ENCODE measurements at regions not wholly inside any gene's neighbourhood (a gene's known extent, or its start where the extent isn't known, plus 50 kb on each side); places are given as distances from the start of the nearest gene placed in this dataset.

DNA sequence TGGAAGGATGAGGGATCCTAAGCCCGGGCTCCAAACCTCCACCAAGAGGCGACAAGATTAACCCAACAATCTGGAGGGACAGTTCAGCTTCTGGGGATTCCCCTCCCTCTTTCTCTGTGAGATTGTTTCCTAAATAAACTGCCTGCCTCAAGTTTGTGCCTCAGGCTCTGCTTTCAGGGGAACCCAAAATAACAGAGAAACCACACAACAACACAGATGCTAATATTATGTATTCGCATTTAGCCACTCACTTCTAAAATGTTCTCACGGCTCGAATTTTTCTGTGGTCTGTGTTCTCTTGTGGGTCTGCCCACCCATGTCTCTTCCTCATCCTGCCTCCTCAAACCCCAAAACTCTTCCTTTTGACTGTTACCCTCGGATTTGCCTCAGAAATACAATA is 1381.1 kb upstream of the SLC10A2 start:
- DNase-seq, result no peak

- DNase-seq, result no peak
These were observed 1376.3 kb upstream of the SLC10A2 start for GRCh38 chr13:104442536-104442935.

- DNase-seq, result no peak
These were observed 1370.3 kb upstream of the SLC10A2 start for GRCh38 chr13:104436555-104436954.

GRCh38 chr13:104431895-104432294 is 1365.7 kb upstream of the SLC10A2 start:
- no peak for DNase-seq

DNA sequence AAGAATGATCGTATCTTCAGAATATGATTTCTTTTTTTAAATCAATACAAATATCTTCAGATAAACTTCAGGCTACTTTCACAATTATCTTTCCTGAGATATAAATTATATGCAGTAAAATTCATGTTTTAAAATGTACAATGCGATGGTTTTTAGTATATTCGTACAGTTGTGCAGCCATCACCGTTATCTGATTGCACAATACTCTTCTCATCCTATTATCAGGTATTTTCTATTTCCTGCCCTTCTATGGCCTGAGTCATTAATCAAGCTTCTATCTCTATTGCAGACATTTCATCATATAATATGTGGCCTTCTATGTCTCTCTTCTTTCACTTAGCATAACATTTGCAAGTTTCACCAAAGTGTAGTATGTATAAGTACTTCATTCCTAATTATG is 1360.2 kb upstream of the SLC10A2 start:
- no peak for DNase-seq

DNA sequence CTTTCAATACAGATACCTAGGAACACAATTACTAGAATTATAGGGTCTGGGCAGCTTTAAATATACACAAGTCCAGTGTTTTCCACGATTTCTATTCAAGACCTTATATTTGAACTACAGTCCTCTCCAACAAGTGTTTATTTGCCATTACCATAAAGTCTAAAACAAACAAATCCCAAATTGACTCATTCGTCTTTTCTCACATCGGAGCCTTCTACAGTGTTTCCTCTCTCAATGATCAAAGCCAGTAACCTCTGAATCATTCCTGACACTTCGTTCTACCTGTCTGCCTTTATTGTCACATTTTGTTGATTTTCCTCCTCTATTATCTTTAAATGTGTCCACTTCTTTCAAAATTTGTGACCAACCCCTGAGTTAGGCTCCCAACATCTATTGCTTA is 1356.5 kb upstream of the SLC10A2 start:
- DNase-seq, result no peak

DNA sequence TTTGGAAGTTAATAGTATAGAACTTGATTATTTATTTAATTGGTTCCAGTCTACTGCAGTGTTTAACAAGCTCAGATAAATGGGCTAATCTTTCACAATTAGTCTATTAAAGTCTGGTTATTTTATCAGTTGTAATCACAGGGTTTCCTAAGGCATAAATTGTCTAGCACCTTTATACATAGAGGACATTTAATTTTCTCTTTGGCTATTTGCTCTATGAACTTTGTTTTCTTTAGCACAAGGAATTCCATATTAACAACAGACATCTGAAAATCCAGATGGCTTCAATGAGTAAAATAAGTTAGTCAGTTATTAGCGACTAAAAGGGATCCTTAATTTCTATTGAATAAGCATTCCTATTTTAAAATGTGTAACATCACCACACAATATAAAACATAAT is 1350.8 kb upstream of the SLC10A2 start:
- DNase-seq, result no peak

DNA sequence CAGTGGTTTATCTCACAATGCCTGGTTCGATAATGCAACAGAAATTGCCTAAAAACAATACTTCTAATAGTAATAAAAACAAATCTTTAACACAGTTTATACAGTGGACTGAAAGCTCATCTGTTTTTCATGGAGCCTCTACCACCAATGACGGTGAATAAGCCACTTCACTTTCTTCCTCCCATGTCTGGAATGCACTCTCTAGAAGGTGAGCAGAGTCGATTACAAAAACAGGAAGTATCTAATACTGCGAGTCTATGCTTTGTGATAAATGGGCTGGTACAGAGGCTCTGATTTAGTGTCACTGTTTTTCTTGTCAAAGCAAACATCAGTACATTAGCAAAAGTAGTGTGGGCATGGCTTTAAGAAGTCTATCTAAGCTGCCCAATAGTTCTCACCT is 1348.6 kb upstream of the SLC10A2 start:
- no peak for DNase-seq

GRCh38 chr13:104414181-104414580 is 1348.0 kb upstream of the SLC10A2 start:
- no peak for DNase-seq

DNA sequence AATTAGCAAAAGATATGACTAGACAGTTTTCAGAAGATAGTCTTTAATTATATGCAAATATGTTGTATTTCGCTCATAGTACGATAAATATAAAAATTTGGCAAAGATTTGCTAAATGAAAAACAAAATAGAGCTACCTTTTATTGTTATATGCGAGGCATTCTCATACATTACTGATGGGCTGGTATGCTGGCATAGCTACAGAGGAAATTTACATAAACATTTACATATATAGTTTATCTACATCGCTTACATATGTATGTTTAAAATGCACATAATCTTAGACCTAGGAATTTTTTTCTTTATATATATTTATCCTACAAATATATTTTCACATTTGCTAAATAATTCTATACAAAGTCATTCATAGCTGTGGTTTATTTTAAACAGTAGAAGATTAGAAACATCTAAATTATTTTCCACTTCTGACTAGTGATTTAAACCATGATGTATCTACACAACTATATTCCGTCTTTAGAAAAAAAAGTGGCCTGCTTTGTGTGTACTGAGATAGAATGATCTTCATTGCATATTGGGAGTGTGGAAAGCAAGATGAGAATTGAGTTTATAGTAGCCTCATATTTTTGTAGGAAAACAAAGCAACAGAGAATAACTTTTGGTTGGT is 1345.0 kb upstream of the SLC10A2 start:
- DNase-seq, result no peak

DNA sequence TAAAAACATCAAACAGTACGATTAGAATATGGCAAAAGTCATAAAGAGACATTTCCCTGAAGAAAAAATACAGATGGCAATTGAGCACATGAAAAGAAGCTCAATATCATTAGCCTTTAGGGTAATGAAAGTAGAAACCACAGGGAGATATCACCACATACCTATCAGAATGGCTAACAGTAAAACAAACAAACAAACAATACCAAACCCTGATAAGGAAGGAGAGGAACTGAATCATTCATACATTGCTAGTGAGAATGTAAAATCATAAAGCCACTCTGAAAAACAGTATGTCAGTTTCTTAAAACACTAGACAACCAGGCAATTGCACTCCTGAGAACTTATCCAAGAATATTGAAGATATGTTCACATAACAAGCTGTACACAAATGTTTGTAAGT is 1342.5 kb upstream of the SLC10A2 start:
- DNase-seq, result no peak

GRCh38 chr13:104404325-104404724 is 1338.1 kb upstream of the SLC10A2 start:
- no peak for DNase-seq

DNA sequence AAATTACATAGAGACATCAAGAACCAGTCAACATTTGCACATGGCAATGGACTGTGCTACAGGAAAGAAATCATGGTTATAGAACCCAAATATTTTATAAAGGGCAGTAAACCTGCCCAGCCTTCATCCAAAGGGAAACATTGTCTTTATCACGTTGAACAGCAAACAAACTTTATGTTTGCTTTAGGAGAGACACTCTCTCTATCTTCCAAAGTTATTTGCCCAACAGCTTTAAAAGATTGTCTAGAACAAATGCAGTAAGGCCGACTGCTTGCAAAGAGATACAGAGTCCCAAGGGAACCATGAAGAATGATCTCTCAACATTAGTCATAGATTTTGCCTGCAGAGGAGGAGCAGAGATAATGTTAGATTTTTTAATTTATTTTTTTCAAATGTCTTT is 1323.5 kb upstream of the SLC10A2 start:
- DNase-seq, result no peak

DNA sequence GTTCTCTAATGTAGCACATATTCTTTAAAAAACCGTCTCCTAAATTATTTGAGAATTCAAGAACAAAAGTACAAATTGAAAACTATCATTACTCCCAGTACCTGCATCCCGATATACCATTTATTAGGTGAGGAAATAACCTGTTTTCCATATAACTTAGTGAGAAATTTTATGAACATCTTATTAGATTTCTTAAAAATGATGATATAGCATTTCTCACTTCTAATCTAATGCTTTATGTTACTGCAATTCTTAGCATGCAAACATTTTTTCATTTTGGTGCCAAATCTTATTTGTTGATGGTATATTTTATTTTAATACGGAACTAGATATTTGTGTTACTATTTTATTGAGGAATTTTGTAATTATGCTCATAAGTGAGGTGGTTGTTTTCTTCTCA is 1321.3 kb upstream of the SLC10A2 start:
- DNase-seq, result no peak

DNA sequence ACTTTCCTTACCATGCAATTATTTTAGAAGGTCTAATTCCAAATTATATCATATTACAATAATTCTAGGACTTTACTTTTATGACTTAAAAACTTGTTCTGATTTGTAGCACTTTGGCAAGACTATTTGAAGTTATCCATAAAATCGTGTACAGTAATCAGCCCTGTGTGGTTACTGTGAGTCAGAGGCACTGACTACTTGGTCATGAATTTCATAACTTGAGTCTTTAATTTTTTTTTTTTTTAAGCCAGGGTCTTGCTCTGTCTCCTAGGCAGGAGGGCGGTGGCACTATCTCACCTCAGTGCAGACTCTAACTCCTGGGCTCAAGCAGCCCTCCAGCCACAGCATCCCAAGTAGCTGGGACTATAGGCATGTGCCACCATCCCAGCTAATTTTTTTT is 1319.2 kb upstream of the SLC10A2 start:
- no peak for DNase-seq

- no peak for DNase-seq
These were observed 1316.7 kb upstream of the SLC10A2 start for GRCh38 chr13:104382951-104383350.

DNA sequence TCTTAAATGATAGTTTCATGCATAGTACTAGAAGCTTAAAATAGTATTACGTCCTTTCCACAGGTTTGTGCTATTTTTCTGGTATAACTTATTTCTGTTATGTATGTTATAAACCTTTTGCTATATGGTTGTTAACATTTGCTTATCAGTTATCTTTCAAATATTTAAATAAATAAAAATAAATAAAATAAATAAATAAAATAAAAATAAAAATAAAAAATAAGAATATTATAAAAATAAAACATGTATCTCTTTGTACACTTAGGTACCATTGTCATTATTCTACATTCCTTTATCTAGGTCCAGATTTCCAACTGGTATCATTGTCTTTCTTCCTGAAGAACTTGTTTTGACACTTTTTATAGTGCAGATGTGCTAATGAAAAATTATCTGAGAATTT is 1310.4 kb upstream of the SLC10A2 start:
- DNase-seq, result no peak

DNA sequence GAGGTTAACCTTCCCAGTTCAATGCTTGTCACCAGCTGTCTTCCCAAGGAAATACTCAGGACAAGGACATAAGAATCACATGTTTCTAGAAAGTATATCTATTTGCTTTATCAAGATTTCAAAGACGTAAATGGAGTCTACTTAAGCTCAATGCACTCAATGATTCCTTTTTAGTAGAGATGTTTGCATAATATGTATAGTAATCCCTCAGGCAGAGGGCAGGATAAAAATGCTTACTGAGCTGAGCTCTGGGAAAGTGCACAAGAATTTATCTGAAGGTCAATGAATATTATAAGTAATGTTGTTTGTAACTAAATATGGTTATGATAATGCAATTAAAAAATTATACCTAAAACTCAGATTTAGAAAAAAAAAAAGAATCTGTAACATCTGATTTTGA is 1309.4 kb upstream of the SLC10A2 start:
- no peak for DNase-seq

DNA sequence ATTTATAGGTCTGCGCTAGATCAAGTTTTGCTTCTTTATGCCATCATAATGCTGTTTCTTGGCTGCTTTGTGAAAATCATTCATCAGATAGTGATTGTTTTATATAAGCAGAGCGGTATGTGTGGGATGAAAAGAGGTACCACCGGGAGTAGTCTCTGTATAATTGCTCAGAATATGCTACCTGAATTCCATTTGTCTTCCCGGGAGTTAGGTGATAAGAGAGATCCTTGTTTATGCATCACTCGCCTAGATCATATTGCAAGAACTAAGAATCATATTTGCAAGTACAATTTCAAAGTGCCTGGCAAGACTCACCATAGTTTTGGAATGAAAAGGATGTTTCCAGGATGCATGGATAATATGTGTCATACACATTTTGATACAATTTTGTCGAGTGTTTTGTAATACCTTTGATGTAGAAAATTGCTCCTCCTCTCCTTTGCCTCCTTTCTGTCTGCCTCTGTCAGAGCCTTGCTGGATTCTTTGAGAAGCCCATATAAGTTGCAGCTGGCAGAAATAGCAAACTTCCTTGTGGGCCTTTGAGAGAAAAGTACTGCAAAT is 1306.0 kb upstream of the SLC10A2 start:
- no peak for DNase-seq

DNA sequence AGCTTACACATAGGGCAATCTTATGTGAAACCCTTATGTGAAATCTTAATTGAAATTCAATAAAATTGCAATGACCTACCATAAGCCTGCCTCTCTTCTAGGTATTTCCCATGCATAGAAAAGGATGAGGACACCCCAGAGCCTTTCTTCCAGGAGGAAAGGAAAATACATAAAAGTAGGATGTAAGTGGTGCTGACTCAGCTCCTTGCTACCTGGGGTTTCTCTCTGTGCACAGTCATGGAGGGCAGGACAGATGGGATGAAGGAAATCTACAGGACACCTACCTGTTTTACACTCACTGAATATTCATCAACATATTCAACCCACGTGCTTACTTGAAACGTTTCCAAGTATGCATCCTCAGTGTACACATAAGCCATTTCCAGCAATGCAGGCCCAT is 1299.2 kb upstream of the SLC10A2 start:
- DNase-seq, result no peak

- DNase-seq, result no peak
These were observed 1291.6 kb upstream of the SLC10A2 start for GRCh38 chr13:104357672-104358354.

GRCh38 chr13:104357174-104357573 is 1291.0 kb upstream of the SLC10A2 start:
- DNase-seq, result no peak

DNA sequence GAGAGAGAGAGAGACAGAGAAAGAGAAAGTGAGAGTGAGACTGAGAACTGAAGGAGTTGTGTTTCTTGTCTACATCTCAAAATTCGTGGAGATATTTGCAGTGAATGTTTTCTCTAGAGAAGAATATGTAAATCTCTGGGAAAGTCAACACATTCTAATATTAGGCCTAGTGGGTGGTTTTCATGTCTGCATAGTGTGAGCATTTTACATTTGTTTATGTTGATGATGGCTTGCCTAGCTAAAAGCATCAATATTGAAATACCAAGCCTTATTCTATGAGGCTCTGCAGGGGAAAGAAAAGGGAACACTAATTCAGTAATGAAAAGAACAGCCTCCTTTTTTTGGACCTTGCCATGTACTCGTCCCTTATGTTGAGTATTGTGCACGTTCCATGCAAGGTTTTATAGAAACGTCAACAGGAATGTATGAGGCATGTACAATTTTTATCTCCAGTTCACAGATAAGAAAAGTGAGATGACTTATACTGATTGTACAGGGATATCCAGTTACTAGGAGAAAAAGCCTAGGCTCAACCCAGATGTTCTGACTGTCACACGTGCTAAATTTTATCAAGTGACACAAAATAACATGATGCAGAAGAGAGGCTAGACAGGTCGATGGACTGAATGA is 1288.9 kb upstream of the SLC10A2 start:
- DNase-seq, result no peak

Data from right lung (tissue), 2 donors.